Progenitor cell of endocrine pancreas (in vitro differentiated cells): ENCODE measurements at regions not wholly inside any gene's neighbourhood (a gene's known extent, or its start where the extent isn't known, plus 50 kb on each side); places are given as distances from the start of the nearest gene placed in this dataset.

ENCODE experiments used
- DNase-seq: peaks from one replicate; pipeline ENCODE4 v3.0.0; 2021; ENCODE audit warnings: low spot score; ENCODE audit not compliant: unreplicated experiment
- H3K27ac Mint-ChIP-seq: 2 replicates; pipeline ENCODE4 v1.8.0; 2021; ENCODE audit warnings: mild to moderate bottlenecking, moderate library complexity, mixed read lengths
- H3K27me3 Mint-ChIP-seq: 2 replicates; pipeline ENCODE4 v1.8.0; 2021; ENCODE audit warnings: mixed read lengths
- H3K36me3 Mint-ChIP-seq: 2 replicates; pipeline ENCODE4 v1.8.0; 2022; ENCODE audit warnings: mixed read lengths; ENCODE audit not compliant: insufficient read depth
- H3K4me1 Mint-ChIP-seq: 2 replicates; pipeline ENCODE4 v1.8.0; 2021; ENCODE audit warnings: low read depth, mixed read lengths
- H3K4me3 Mint-ChIP-seq: 2 replicates; pipeline ENCODE4 v1.8.0; 2021; ENCODE audit warnings: low read depth, mild to moderate bottlenecking, moderate library complexity, mixed read lengths
- H3K9me3 Mint-ChIP-seq: 2 replicates; pipeline ENCODE4 v1.8.0; 2021; ENCODE audit warnings: low read depth, mixed read lengths
- CTCF ChIP-seq: fragments of 200-600 bp; sonication (generic); IDR thresholded peaks from one replicate; pipeline ENCODE4 v1.5.0; 2021; ENCODE audit warnings: antibody characterized with exemption, mild to moderate bottlenecking; ENCODE audit not compliant: unreplicated experiment

GRCh38 chr6:153591159-153591558, 447.9 kb upstream of the OPRM1 start:
- no peak overlapping the region for H3K27ac Mint-ChIP-seq
- TF ChIP-seq CTCF: no peak
- no peak overlapping the region for H3K4me3 Mint-ChIP-seq
- no peaks in the 10 kb centered on the region for H3K9me3 Mint-ChIP-seq
- peaks cover 7% of the 10 kb centered on the region for H3K4me1 Mint-ChIP-seq
- no peak for DNase-seq
- H3K27me3 Mint-ChIP-seq: peaks cover 6% of the 10 kb centered on the region
- no peaks in the 10 kb centered on the region for H3K36me3 Mint-ChIP-seq

GRCh38 chr6:153590411-153590810, 448.6 kb upstream of the OPRM1 start:
- Mint-ChIP-seq H3K36me3 (no peaks in the 10 kb centered on the region), H3K27me3 (peaks cover 6% of the 10 kb centered on the region), H3K9me3 (peaks cover 2% of the 10 kb centered on the region), H3K27ac (no peak overlapping the region), H3K4me3 (no peak overlapping the region), H3K4me1 (peaks cover 7% of the 10 kb centered on the region)
- TF ChIP-seq CTCF: no peak
- DNase-seq: no peak

GRCh38 chr6:153588330-153588729, 450.7 kb upstream of the OPRM1 start:
- Mint-ChIP-seq H3K9me3 (peaks cover 2% of the 10 kb centered on the region), H3K4me1 (peaks cover 7% of the 10 kb centered on the region), H3K4me3 (no peak overlapping the region), H3K36me3 (no peaks in the 10 kb centered on the region), H3K27ac (no peak overlapping the region), H3K27me3 (peaks cover 6% of the 10 kb centered on the region)
- no peak for TF ChIP-seq CTCF
- no peak for DNase-seq

GRCh38 chr6:153583685-153584084, 452.6 kb upstream of the RGS17 start:
- H3K27me3 Mint-ChIP-seq: no peaks in the 10 kb centered on the region
- H3K4me1 Mint-ChIP-seq: no peaks in the 10 kb centered on the region
- no peak overlapping the region for H3K4me3 Mint-ChIP-seq
- TF ChIP-seq CTCF: no peak
- no peak for DNase-seq
- H3K36me3 Mint-ChIP-seq: no peaks in the 10 kb centered on the region
- no peak overlapping the region for H3K27ac Mint-ChIP-seq
- peaks cover 2% of the 10 kb centered on the region for H3K9me3 Mint-ChIP-seq

- H3K27me3 Mint-ChIP-seq: no peaks in the 10 kb centered on the region
- DNase-seq: no peak
- no peak overlapping the region for H3K27ac Mint-ChIP-seq
- H3K36me3 Mint-ChIP-seq: no peaks in the 10 kb centered on the region
- H3K9me3 Mint-ChIP-seq: peaks cover 2% of the 10 kb centered on the region
- no peaks in the 10 kb centered on the region for H3K4me1 Mint-ChIP-seq
- TF ChIP-seq CTCF: no peak
- no peak overlapping the region for H3K4me3 Mint-ChIP-seq
Observed at GRCh38 chr6:153580776-153581175, 449.7 kb upstream of the RGS17 start.
